ENCODE measurements at regions not wholly inside any gene's neighbourhood (a gene's known extent, or its start where the extent isn't known, plus 50 kb on each side); places are given as distances from the start of the nearest gene placed in this dataset.

DNA sequence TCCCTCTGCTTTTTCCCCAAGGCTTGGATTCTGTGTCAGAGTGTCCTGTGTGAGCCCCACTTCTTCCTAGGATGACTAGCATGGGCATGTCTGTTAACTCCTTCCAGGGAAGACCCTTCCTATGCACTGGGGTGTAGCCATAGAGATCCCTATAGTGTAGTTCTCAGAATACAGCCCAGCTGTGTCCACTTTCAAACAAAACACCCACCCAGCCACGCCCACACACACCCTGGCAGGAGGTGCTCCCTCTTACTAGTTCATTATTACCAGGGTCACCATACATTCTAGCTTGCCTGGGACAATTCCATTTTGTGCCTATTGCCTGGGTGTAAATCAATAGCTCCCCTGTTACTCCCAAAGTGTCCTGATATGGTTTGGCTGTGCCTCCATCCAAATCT lies 195.6 kb downstream of the MYCN start:
- TF ChIP-seq ZNF335 (tag by site-specific recombination; conservative IDR thresholded peaks at IDR 0.05), result no peak
- no peak for TF ChIP-seq ZNF274 (IDR thresholded peaks at IDR 0.05; ENCODE audit: low read length)
- TF ChIP-seq ZNF274 (tag by site-specific recombination; IDR thresholded peaks at IDR 0.05; ENCODE audit: borderline replicate concordance), result no peak
- no peak for TF ChIP-seq ZBTB21 (tag by site-specific recombination; IDR thresholded peaks at IDR 0.05)
- TF ChIP-seq, protein P1, sequence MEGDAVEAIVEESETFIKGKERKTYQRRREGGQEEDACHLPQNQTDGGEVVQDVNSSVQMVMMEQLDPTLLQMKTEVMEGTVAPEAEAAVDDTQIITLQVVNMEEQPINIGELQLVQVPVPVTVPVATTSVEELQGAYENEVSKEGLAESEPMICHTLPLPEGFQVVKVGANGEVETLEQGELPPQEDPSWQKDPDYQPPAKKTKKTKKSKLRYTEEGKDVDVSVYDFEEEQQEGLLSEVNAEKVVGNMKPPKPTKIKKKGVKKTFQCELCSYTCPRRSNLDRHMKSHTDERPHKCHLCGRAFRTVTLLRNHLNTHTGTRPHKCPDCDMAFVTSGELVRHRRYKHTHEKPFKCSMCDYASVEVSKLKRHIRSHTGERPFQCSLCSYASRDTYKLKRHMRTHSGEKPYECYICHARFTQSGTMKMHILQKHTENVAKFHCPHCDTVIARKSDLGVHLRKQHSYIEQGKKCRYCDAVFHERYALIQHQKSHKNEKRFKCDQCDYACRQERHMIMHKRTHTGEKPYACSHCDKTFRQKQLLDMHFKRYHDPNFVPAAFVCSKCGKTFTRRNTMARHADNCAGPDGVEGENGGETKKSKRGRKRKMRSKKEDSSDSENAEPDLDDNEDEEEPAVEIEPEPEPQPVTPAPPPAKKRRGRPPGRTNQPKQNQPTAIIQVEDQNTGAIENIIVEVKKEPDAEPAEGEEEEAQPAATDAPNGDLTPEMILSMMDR (tag by site-specific recombination; IDR thresholded peaks at IDR 0.05), result no peak
- no peak for TF ChIP-seq ZNF530 (tag by site-specific recombination; IDR thresholded peaks at IDR 0.05; ENCODE audit: low read depth)
- no peak for TF ChIP-seq ZBTB1 (tag by site-specific recombination; IDR thresholded peaks at IDR 0.05)
- TF ChIP-seq MZF1 (tag by site-specific recombination; IDR thresholded peaks at IDR 0.05; ENCODE audit: borderline replicate concordance), result no peak
- TF ChIP-seq REST (tag by site-specific recombination; IDR thresholded peaks at IDR 0.05), result no peak
- TF ChIP-seq KLF16 (tag by site-specific recombination; IDR thresholded peaks at IDR 0.05), result no peak
- no peak for TF ChIP-seq ZNF19 (tag by site-specific recombination; IDR thresholded peaks at IDR 0.05; ENCODE audit: low read depth)
